Fibroblast of lung (primary cell): ENCODE measurements at regions not wholly inside any gene's neighbourhood (a gene's known extent, or its start where the extent isn't known, plus 50 kb on each side); places are given as distances from the start of the nearest gene placed in this dataset.

Experiments
- DNase-seq, 2 donors: peaks; one replicate each; pipeline versions ENCODE4 v3.0.0 to v3.0.0-alpha.2; 2010; ENCODE audit warnings: low read depth in 2 of 2
- H2AFZ ChIP-seq: 2 replicates; pipeline ENCODE4 v1.5.1; 2012; ENCODE audit warnings: low read length, control low read depth, inconsistent platforms
- H3K27ac ChIP-seq: 2 replicates; pipeline ENCODE4 v1.5.1; 2011; ENCODE audit warnings: low read length, control low read depth; ENCODE audit not compliant: insufficient read depth
- H3K27me3 ChIP-seq: 2 replicates; pipeline ENCODE4 v1.5.1; 2011; ENCODE audit warnings: mild to moderate bottlenecking, low read length; ENCODE audit not compliant: control insufficient read depth, insufficient read depth
- H3K36me3 ChIP-seq: 2 replicates; pipeline ENCODE4 v1.5.1; 2011; ENCODE audit warnings: low read length; ENCODE audit not compliant: control insufficient read depth, insufficient read depth
- H3K4me1 ChIP-seq: 2 replicates; pipeline ENCODE4 v1.5.1; 2011; ENCODE audit warnings: low read length; ENCODE audit not compliant: control insufficient read depth, insufficient read depth; ENCODE audit errors: extremely low read depth
- H3K4me2 ChIP-seq: 2 replicates; pipeline ENCODE4 v1.5.1; 2011; ENCODE audit warnings: low read length, control low read depth; ENCODE audit not compliant: insufficient read depth; ENCODE audit errors: extremely low read depth
- H3K4me3 ChIP-seq, 4 experiments: fragments of 200-600 bp in 1 of 4; sonication (generic) in 1 of 4; replicated peaks in 1 of 4; 2 replicates each; pipeline ENCODE4 v1.5.1; 2011 to 2016; ENCODE audit warnings: low read length in 4 of 4, low read depth in 3 of 4, mild to moderate bottlenecking in 3 of 4, control low read depth in 2 of 4, inconsistent platforms in 1 of 4, mixed read lengths in 1 of 4; ENCODE audit not compliant: insufficient read depth in 1 of 4; ENCODE audit errors: control extremely low read depth in 1 of 4
- H3K79me2 ChIP-seq: 2 replicates; pipeline ENCODE4 v1.5.1; 2012; ENCODE audit warnings: mild to moderate bottlenecking, low read length, inconsistent platforms; ENCODE audit not compliant: control insufficient read depth, insufficient read depth
- H3K9ac ChIP-seq: 2 replicates; pipeline ENCODE4 v1.5.1; 2011; ENCODE audit warnings: mild to moderate bottlenecking, low read length, control low read depth; ENCODE audit not compliant: insufficient read depth
- H3K9me3 ChIP-seq: 2 replicates; pipeline ENCODE4 v1.5.1; 2012; ENCODE audit warnings: low read depth, low read length; ENCODE audit not compliant: control insufficient read depth, insufficient read depth
- H4K20me1 ChIP-seq: 2 replicates; pipeline ENCODE4 v1.5.1; 2011; ENCODE audit warnings: low read length; ENCODE audit not compliant: control insufficient read depth, insufficient read depth; ENCODE audit errors: extremely low read depth
- CTCF ChIP-seq, 2 donors: IDR thresholded peaks in 1 of 2; conservative IDR thresholded peaks in 1 of 2; 1 replicate in 1 of 2; 2 replicates in 1 of 2; pipeline ENCODE4 v1.5.1; 2011 to 2012; ENCODE audit warnings: low read length in 2 of 2, control low read depth in 1 of 2, inconsistent platforms in 1 of 2, low read depth in 1 of 2, mild to moderate bottlenecking in 1 of 2
- EZH2 ChIP-seq: IDR thresholded peaks from 2 replicates; pipeline ENCODE4 v1.5.1; 2012; ENCODE audit warnings: low read length, control low read depth, mild to moderate bottlenecking; ENCODE audit errors: missing control alignments

- no peaks in the 10 kb centered on the region for H3K79me2 ChIP-seq
- H3K27me3 ChIP-seq: no peaks in the 10 kb centered on the region
- no peak overlapping the region for H3K4me3 ChIP-seq
- H3K4me2 ChIP-seq: no peak overlapping the region
- H2AFZ ChIP-seq: no peak overlapping the region
- H3K9ac ChIP-seq: no peak overlapping the region
- no peaks in the 10 kb centered on the region for H3K36me3 ChIP-seq
- no peak overlapping the region for H3K27ac ChIP-seq
- no peaks in the 10 kb centered on the region for H4K20me1 ChIP-seq
- no peak for DNase-seq
- no peaks in the 10 kb centered on the region for H3K4me1 ChIP-seq
- no peak for TF ChIP-seq CTCF (conservative IDR thresholded peaks at IDR 0.05 in 1 of 2, IDR thresholded peaks at IDR 0.05 in 1 of 2; ENCODE audit: low read depth in 1 of 2, low read length in 2 of 2)
- no peak for TF ChIP-seq EZH2
- H3K9me3 ChIP-seq: no peaks in the 10 kb centered on the region
Measured at GRCh38 chr5:167835146-167835545, 456.3 kb upstream of the WWC1 start.

- H3K9me3 ChIP-seq: no peaks in the 10 kb centered on the region
- no peak overlapping the region for H3K4me3 ChIP-seq
- no peaks in the 10 kb centered on the region for H4K20me1 ChIP-seq
- no peaks in the 10 kb centered on the region for H3K79me2 ChIP-seq
- no peak for DNase-seq
- no peaks in the 10 kb centered on the region for H3K4me1 ChIP-seq
- no peaks in the 10 kb centered on the region for H3K27me3 ChIP-seq
- TF ChIP-seq EZH2 (no peak), CTCF (conservative IDR thresholded peaks at IDR 0.05 in 1 of 2, IDR thresholded peaks at IDR 0.05 in 1 of 2; ENCODE audit: low read depth in 1 of 2, low read length in 2 of 2) (no peak)
- no peak overlapping the region for H3K9ac ChIP-seq
- H3K4me2 ChIP-seq: no peak overlapping the region
- H3K36me3 ChIP-seq: no peaks in the 10 kb centered on the region
- no peak overlapping the region for H2AFZ ChIP-seq
- no peak overlapping the region for H3K27ac ChIP-seq
Measured at GRCh38 chr5:167837127-167837526, 454.3 kb upstream of the WWC1 start.

GRCh38 chr5:167839065-167839464 lies 452.4 kb upstream of the WWC1 start:
- no peak overlapping the region for H3K27ac ChIP-seq
- TF ChIP-seq CTCF (conservative IDR thresholded peaks at IDR 0.05 in 1 of 2, IDR thresholded peaks at IDR 0.05 in 1 of 2; ENCODE audit: low read depth in 1 of 2, low read length in 2 of 2): no peak
- no peak for TF ChIP-seq EZH2
- no peaks in the 10 kb centered on the region for H3K36me3 ChIP-seq
- no peak overlapping the region for H3K9ac ChIP-seq
- H3K27me3 ChIP-seq: no peaks in the 10 kb centered on the region
- no peak for DNase-seq
- H3K4me3 ChIP-seq: no peak overlapping the region
- no peaks in the 10 kb centered on the region for H3K4me1 ChIP-seq
- H2AFZ ChIP-seq: no peak overlapping the region
- H3K79me2 ChIP-seq: no peaks in the 10 kb centered on the region
- H3K4me2 ChIP-seq: no peak overlapping the region
- no peaks in the 10 kb centered on the region for H4K20me1 ChIP-seq
- H3K9me3 ChIP-seq: no peaks in the 10 kb centered on the region
